ENCODE measurements at regions not wholly inside any gene's neighbourhood (a gene's known extent, or its start where the extent isn't known, plus 50 kb on each side); places are given as distances from the start of the nearest gene placed in this dataset.
A peak's percentile ranks its signal among the peaks of the same experiment; 100 is the strongest.
"Not testable (repeated sequence)": the region's sequence is repeated elsewhere in the genome, so short reads cannot be mapped to it uniquely, and the experiment has no call there.

DNA sequence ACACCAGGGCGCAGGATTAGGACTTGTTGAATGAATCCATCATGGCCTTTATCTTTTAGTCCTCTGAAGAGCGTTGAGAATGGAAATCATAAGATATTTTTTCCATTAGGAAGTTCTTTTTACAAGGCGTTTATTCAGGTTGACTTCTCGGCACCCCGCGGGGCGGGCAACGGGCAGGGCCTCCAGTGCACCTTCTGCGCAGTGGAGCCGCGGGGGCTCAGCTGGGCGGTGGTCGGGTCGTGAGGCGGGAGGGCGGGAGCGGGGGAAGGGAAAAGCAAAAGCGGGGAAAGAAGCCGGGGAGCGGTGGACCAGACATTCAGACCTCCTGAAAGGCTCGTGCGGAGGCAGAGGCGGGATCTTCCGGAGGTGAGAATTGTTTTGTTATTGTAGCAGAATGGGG lies 258.3 kb upstream of the NOTCH2NLA start:
- not testable (repeated sequence) for H3K27ac ChIP-seq (ENCODE audit: low read length); H3K36me3 ChIP-seq (ENCODE audit: insufficient read depth, low read length); H3K9ac ChIP-seq (ENCODE audit: low read length); H3K9me3 ChIP-seq (ENCODE audit: low read length); H4K20me1 ChIP-seq (ENCODE audit: insufficient read depth, low read depth, low read length); H2AFZ ChIP-seq (ENCODE audit: low read length); H3K4me1 ChIP-seq (ENCODE audit: low read length); H3K79me2 ChIP-seq (ENCODE audit: low read length); H3K9me2 ChIP-seq (replicated peaks; ENCODE audit: insufficient read depth, low read length); H3K4me3 ChIP-seq (ENCODE audit: low read length); H3K27me3 ChIP-seq (ENCODE audit: low read length); H3K4me2 ChIP-seq (ENCODE audit: low read depth, low read length, poor library complexity, severe bottlenecking); DNase-seq

- H3K9ac ChIP-seq (ENCODE audit: low read length); H3K4me1 ChIP-seq (ENCODE audit: low read length); H4K20me1 ChIP-seq (ENCODE audit: insufficient read depth, low read depth, low read length); H3K27ac ChIP-seq (ENCODE audit: low read length); DNase-seq; H3K9me2 ChIP-seq (replicated peaks; ENCODE audit: insufficient read depth, low read length); H3K36me3 ChIP-seq (ENCODE audit: insufficient read depth, low read length); H3K27me3 ChIP-seq (ENCODE audit: low read length); H2AFZ ChIP-seq (ENCODE audit: low read length); H3K9me3 ChIP-seq (ENCODE audit: low read length); H3K79me2 ChIP-seq (ENCODE audit: low read length); H3K4me2 ChIP-seq (ENCODE audit: low read depth, low read length, poor library complexity, severe bottlenecking); H3K4me3 ChIP-seq (ENCODE audit: low read length): not testable (repeated sequence)
Observed at GRCh38 chr1:146486300-146487014, 257.6 kb upstream of the NOTCH2NLA start.

- not testable (repeated sequence) for H4K20me1 ChIP-seq (ENCODE audit: insufficient read depth, low read depth, low read length); H3K9me2 ChIP-seq (replicated peaks; ENCODE audit: insufficient read depth, low read length); H3K36me3 ChIP-seq (ENCODE audit: insufficient read depth, low read length); H3K79me2 ChIP-seq (ENCODE audit: low read length); H3K4me3 ChIP-seq (ENCODE audit: low read length); H2AFZ ChIP-seq (ENCODE audit: low read length); H3K27me3 ChIP-seq (ENCODE audit: low read length); H3K9me3 ChIP-seq (ENCODE audit: low read length); H3K4me1 ChIP-seq (ENCODE audit: low read length); DNase-seq; H3K27ac ChIP-seq (ENCODE audit: low read length); H3K9ac ChIP-seq (ENCODE audit: low read length); H3K4me2 ChIP-seq (ENCODE audit: low read depth, low read length, poor library complexity, severe bottlenecking)
Observed at GRCh38 chr1:146484195-146484594, 255.4 kb upstream of the NOTCH2NLA start.

DNA sequence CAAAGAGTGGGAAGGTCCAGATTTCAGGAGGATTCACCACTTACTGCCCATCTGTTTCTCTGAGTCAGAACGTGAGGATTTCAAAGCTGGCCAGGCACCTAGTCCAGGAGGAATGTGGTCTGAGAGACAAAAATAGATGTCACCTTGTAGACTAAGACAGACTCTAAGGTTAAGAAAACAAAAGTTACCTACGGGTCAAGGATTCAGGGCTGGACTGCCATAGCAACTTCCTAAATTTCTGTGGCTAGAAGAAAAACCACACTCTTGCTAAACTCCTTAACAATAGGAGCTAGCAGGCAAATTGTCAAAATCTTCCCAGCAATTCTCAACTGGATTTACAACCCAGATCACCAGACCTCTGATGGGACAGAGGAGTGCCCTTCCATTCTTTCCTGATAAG lies 250.4 kb upstream of the NOTCH2NLA start:
- not testable (repeated sequence) for H3K4me1 ChIP-seq (ENCODE audit: low read length); H3K27me3 ChIP-seq (ENCODE audit: low read length); H3K9me2 ChIP-seq (replicated peaks; ENCODE audit: insufficient read depth, low read length); H2AFZ ChIP-seq (ENCODE audit: low read length); H3K4me3 ChIP-seq (ENCODE audit: low read length); H3K9me3 ChIP-seq (ENCODE audit: low read length); DNase-seq; H3K79me2 ChIP-seq (ENCODE audit: low read length); H3K27ac ChIP-seq (ENCODE audit: low read length); H4K20me1 ChIP-seq (ENCODE audit: insufficient read depth, low read depth, low read length); H3K36me3 ChIP-seq (ENCODE audit: insufficient read depth, low read length); H3K4me2 ChIP-seq (ENCODE audit: low read depth, low read length, poor library complexity, severe bottlenecking); H3K9ac ChIP-seq (ENCODE audit: low read length)

GRCh38 chr1:146478125-146478720 lies 249.4 kb upstream of the NOTCH2NLA start:
- not testable (repeated sequence) for H3K9me2 ChIP-seq (replicated peaks; ENCODE audit: insufficient read depth, low read length); H4K20me1 ChIP-seq (ENCODE audit: insufficient read depth, low read depth, low read length); H3K4me3 ChIP-seq (ENCODE audit: low read length); H3K9me3 ChIP-seq (ENCODE audit: low read length); H3K27ac ChIP-seq (ENCODE audit: low read length); H3K4me1 ChIP-seq (ENCODE audit: low read length); H3K9ac ChIP-seq (ENCODE audit: low read length); H3K79me2 ChIP-seq (ENCODE audit: low read length); H2AFZ ChIP-seq (ENCODE audit: low read length); H3K36me3 ChIP-seq (ENCODE audit: insufficient read depth, low read length); H3K27me3 ChIP-seq (ENCODE audit: low read length); H3K4me2 ChIP-seq (ENCODE audit: low read depth, low read length, poor library complexity, severe bottlenecking)
- peak; percentile 67 for DNase-seq

DNA sequence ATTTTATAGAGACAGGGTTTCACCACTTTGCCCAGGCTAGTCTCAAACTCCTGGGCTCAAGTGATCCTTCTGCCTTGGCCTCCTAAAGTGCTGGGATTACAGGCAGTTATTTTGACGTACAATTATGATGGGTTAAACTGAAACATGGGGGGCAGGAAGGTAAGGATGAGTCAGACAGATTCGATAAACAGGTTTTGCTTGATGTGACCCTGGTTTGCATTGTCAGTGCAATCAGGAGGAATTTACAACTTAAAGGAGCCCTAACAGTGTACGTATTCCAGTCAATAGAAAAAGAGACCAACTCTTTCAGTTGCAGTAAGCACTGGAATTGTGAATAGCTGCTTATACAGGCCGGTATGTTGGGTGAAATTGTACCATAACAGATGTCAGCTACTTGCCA lies 246.3 kb upstream of the NOTCH2NLA start:
- not testable (repeated sequence) for H3K27ac ChIP-seq (ENCODE audit: low read length); H3K9me3 ChIP-seq (ENCODE audit: low read length); H3K9ac ChIP-seq (ENCODE audit: low read length); H3K36me3 ChIP-seq (ENCODE audit: insufficient read depth, low read length); H3K79me2 ChIP-seq (ENCODE audit: low read length); H4K20me1 ChIP-seq (ENCODE audit: insufficient read depth, low read depth, low read length); H3K27me3 ChIP-seq (ENCODE audit: low read length); H2AFZ ChIP-seq (ENCODE audit: low read length); H3K4me2 ChIP-seq (ENCODE audit: low read depth, low read length, poor library complexity, severe bottlenecking); H3K9me2 ChIP-seq (replicated peaks; ENCODE audit: insufficient read depth, low read length); H3K4me3 ChIP-seq (ENCODE audit: low read length); H3K4me1 ChIP-seq (ENCODE audit: low read length); DNase-seq

- H3K9ac ChIP-seq (ENCODE audit: low read length); H3K4me1 ChIP-seq (ENCODE audit: low read length); H4K20me1 ChIP-seq (ENCODE audit: insufficient read depth, low read depth, low read length); H3K27ac ChIP-seq (ENCODE audit: low read length); H3K79me2 ChIP-seq (ENCODE audit: low read length); H2AFZ ChIP-seq (ENCODE audit: low read length); H3K36me3 ChIP-seq (ENCODE audit: insufficient read depth, low read length); DNase-seq; H3K27me3 ChIP-seq (ENCODE audit: low read length); H3K9me2 ChIP-seq (replicated peaks; ENCODE audit: insufficient read depth, low read length); H3K4me3 ChIP-seq (ENCODE audit: low read length); H3K9me3 ChIP-seq (ENCODE audit: low read length); H3K4me2 ChIP-seq (ENCODE audit: low read depth, low read length, poor library complexity, severe bottlenecking): not testable (repeated sequence)
Observed at GRCh38 chr1:146474216-146474615, 245.4 kb upstream of the NOTCH2NLA start.

DNA sequence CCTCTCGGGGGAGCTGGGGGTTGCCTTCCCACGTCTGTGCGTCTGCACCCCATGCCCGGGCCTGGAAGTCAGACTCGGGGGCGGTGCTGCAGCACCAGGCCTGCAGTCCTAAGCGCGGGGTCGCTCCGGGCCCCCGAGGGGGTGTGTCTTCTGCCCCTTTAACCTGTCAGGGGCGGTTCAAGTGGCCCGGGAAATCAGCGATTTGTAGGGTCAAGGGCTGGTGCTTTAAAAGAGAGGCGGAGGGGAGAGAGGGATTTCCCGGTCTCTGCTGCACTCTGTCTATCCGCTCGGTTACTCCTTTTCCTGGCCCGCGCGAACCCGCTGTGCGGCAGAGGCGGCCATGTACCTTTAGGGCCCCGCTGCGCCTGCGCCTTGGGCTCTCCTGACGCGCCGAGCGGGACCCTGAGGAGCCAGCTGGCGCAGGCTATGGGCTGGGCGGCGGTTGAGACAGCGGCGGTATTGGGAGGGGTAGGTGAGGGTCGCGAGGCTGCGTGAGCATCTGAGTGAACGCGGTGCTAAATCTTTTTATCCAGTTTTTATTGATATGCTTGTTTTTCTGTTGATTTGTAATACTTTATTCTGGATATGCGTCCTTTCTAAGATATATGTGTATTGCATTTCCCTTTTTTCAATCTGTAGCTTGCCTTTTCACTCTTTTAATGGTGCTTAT lies 243.5 kb upstream of the NOTCH2NLA start:
- peak overlapping the region; percentile 47 for H3K4me2 ChIP-seq (ENCODE audit: low read depth, low read length, poor library complexity, severe bottlenecking)
- H3K4me1 ChIP-seq (ENCODE audit: low read length); H3K79me2 ChIP-seq (ENCODE audit: low read length); H3K36me3 ChIP-seq (ENCODE audit: insufficient read depth, low read length); H3K4me3 ChIP-seq (ENCODE audit: low read length); H3K9me3 ChIP-seq (ENCODE audit: low read length); H2AFZ ChIP-seq (ENCODE audit: low read length); H4K20me1 ChIP-seq (ENCODE audit: insufficient read depth, low read depth, low read length); H3K27ac ChIP-seq (ENCODE audit: low read length); H3K9me2 ChIP-seq (replicated peaks; ENCODE audit: insufficient read depth, low read length); H3K9ac ChIP-seq (ENCODE audit: low read length); H3K27me3 ChIP-seq (ENCODE audit: low read length): not testable (repeated sequence)
- peak; percentile 69 for DNase-seq
